Neural progenitor cell (in vitro differentiated cells): ENCODE measurements at regions not wholly inside any gene's neighbourhood (a gene's known extent, or its start where the extent isn't known, plus 50 kb on each side); places are given as distances from the start of the nearest gene placed in this dataset.
A peak's percentile ranks its signal among the peaks of the same experiment; 100 is the strongest.

ENCODE experiments used
- DNase-seq: peaks from one replicate; pipeline ENCODE4 v3.0.0-alpha.2; 2016; ENCODE audit warnings: low spot score
- H2AFZ ChIP-seq: fragments of 200-600 bp; sonication (generic); replicated peaks from 2 replicates; pipeline ENCODE4 v1.6.1; 2016; ENCODE audit warnings: antibody characterized with exemption
- H3F3A ChIP-seq: fragments of 200-600 bp; sonication (generic); 2 replicates; pipeline ENCODE4 v1.6.1; 2016; ENCODE audit warnings: antibody characterized with exemption, low read depth
- H3K27ac ChIP-seq: fragments of 200-600 bp; sonication (generic); 2 replicates; pipeline ENCODE4 v1.5.1; 2016; ENCODE audit warnings: mild to moderate bottlenecking
- H3K27me3 ChIP-seq: fragments of 200-600 bp; sonication (generic); 2 replicates; pipeline ENCODE4 v1.6.1; 2016; ENCODE audit warnings: mild to moderate bottlenecking, moderate library complexity
- H3K36me3 ChIP-seq: fragments of 200-600 bp; sonication (generic); 2 replicates; pipeline ENCODE4 v1.5.1; 2016
- H3K4me1 ChIP-seq: fragments of 200-600 bp; sonication (generic); 2 replicates; pipeline ENCODE4 v1.6.1; 2016; ENCODE audit warnings: mixed run types
- H3K4me2 ChIP-seq: fragments of 200-600 bp; sonication (generic); 2 replicates; pipeline ENCODE4 v1.6.1; 2016
- H3K4me3 ChIP-seq: fragments of 200-600 bp; sonication (generic); 2 replicates; pipeline ENCODE4 v1.5.1; 2016
- H3K79me2 ChIP-seq: fragments of 200-600 bp; sonication (generic); 2 replicates; pipeline ENCODE4 v1.6.1; 2016; ENCODE audit warnings: low read depth
- H3K9ac ChIP-seq: fragments of 200-600 bp; sonication (generic); 2 replicates; pipeline ENCODE4 v1.6.1; 2016
- H3K9me3 ChIP-seq: fragments of 200-600 bp; sonication (generic); 2 replicates; pipeline ENCODE4 v1.5.1; 2016; ENCODE audit warnings: low read depth
- H4K20me1 ChIP-seq: fragments of 200-600 bp; sonication (generic); 2 replicates; pipeline ENCODE4 v1.6.1; 2016; ENCODE audit warnings: low read depth
- H3K27ac Mint-ChIP-seq: 3 replicates; pipeline ENCODE4 v1.8.0; 2021; ENCODE audit warnings: mixed read lengths
- H3K27me3 Mint-ChIP-seq: 2 replicates; pipeline ENCODE4 v1.8.0; 2022; ENCODE audit warnings: low read depth, mild to moderate bottlenecking, inconsistent platforms, moderate library complexity, mixed read lengths; ENCODE audit not compliant: insufficient read depth
- H3K36me3 Mint-ChIP-seq: 3 replicates; pipeline ENCODE4 v1.8.0; 2021; ENCODE audit warnings: mixed read lengths
- H3K4me1 Mint-ChIP-seq: 3 replicates; pipeline ENCODE4 v1.8.0; 2021; ENCODE audit warnings: mixed read lengths
- H3K4me3 Mint-ChIP-seq: 3 replicates; pipeline ENCODE4 v1.8.0; 2021; ENCODE audit warnings: mild to moderate bottlenecking, moderate library complexity, mixed read lengths
- H3K9me3 Mint-ChIP-seq: 3 replicates; pipeline ENCODE4 v1.8.0; 2020; ENCODE audit warnings: mixed read lengths
- CTCF ChIP-seq: fragments of 200-600 bp; sonication (generic); IDR thresholded peaks from 2 replicates; pipeline ENCODE4 v1.5.1; 2017; ENCODE audit warnings: antibody characterized with exemption, mild to moderate bottlenecking
- EZH2 ChIP-seq: fragments of 200-600 bp; sonication (generic); IDR thresholded peaks from 2 replicates; pipeline ENCODE4 v1.6.1; 2017; ENCODE audit warnings: antibody characterized with exemption, mild to moderate bottlenecking, moderate library complexity
- EZH2phosphoT487 ChIP-seq: fragments of 200-600 bp; sonication (generic); IDR thresholded peaks from 2 replicates; pipeline ENCODE4 v1.6.1; 2017; ENCODE audit warnings: antibody characterized with exemption

- H3K27me3 Mint-ChIP-seq = no peaks in the 10 kb centered on the region
- H2AFZ ChIP-seq = no peak overlapping the region
- TF ChIP-seq EZH2 (no peak), EZH2phosphoT487 (no peak), CTCF (no peak)
- H3K36me3 Mint-ChIP-seq = no peaks in the 10 kb centered on the region
- H3K9ac ChIP-seq = no peak overlapping the region
- no peak overlapping the region for H3K27ac Mint-ChIP-seq
- H3K36me3 ChIP-seq = no peaks in the 10 kb centered on the region
- DNase-seq = no peak
- H3K9me3 ChIP-seq = no peaks in the 10 kb centered on the region
- H3K79me2 ChIP-seq = no peaks in the 10 kb centered on the region
- H3F3A ChIP-seq = no peaks in the 10 kb centered on the region
- no peaks in the 10 kb centered on the region for H3K27me3 ChIP-seq
- H3K27ac ChIP-seq = no peak overlapping the region
- no peaks in the 10 kb centered on the region for H4K20me1 ChIP-seq
- no peak overlapping the region for H3K4me3 Mint-ChIP-seq
- H3K4me1 Mint-ChIP-seq = peaks cover 11% of the 10 kb centered on the region
- H3K4me1 ChIP-seq = peaks cover 5% of the 10 kb centered on the region
- no peak overlapping the region for H3K4me3 ChIP-seq
- H3K4me2 ChIP-seq = no peak overlapping the region
- H3K9me3 Mint-ChIP-seq = no peaks in the 10 kb centered on the region
Observed at GRCh38 chr13:21996049-21996448, 325.2 kb downstream of the FGF9 start.

- H3K4me1 ChIP-seq = peaks cover 5% of the 10 kb centered on the region
- no peak overlapping the region for H3K27ac ChIP-seq
- no peaks in the 10 kb centered on the region for H3K9me3 Mint-ChIP-seq
- no peak overlapping the region for H3K4me3 ChIP-seq
- H4K20me1 ChIP-seq = no peaks in the 10 kb centered on the region
- H3K36me3 ChIP-seq = no peaks in the 10 kb centered on the region
- no peak for TF ChIP-seq EZH2
- no peak for TF ChIP-seq CTCF
- TF ChIP-seq EZH2phosphoT487 = no peak
- no peak overlapping the region for H2AFZ ChIP-seq
- H3K27me3 Mint-ChIP-seq = peaks cover 2% of the 10 kb centered on the region
- H3K27ac Mint-ChIP-seq = no peak overlapping the region
- no peak overlapping the region for H3K4me2 ChIP-seq
- H3K9ac ChIP-seq = no peak overlapping the region
- peaks cover 11% of the 10 kb centered on the region for H3K4me1 Mint-ChIP-seq
- no peak for DNase-seq
- no peak overlapping the region for H3K4me3 Mint-ChIP-seq
- H3F3A ChIP-seq = no peaks in the 10 kb centered on the region
- no peaks in the 10 kb centered on the region for H3K36me3 Mint-ChIP-seq
- no peaks in the 10 kb centered on the region for H3K27me3 ChIP-seq
- no peaks in the 10 kb centered on the region for H3K9me3 ChIP-seq
- no peaks in the 10 kb centered on the region for H3K79me2 ChIP-seq
Observed at GRCh38 chr13:21997726-21998125, 326.9 kb downstream of the FGF9 start.

GRCh38 chr13:21998279-21998990, 327.6 kb downstream of the FGF9 start:
- Histone ChIP-seq H3K36me3 (no peaks in the 10 kb centered on the region), H3K79me2 (no peaks in the 10 kb centered on the region), H3K9ac (no peak overlapping the region), H3K4me2 (no peak overlapping the region), H3K27me3 (no peaks in the 10 kb centered on the region), H2AFZ (peak overlapping the region; percentile 57), H3K27ac (no peak overlapping the region), H3K4me3 (no peak overlapping the region), H3K9me3 (no peaks in the 10 kb centered on the region), H3F3A (no peaks in the 10 kb centered on the region), H4K20me1 (no peaks in the 10 kb centered on the region), H3K4me1 (peaks cover 5% of the 10 kb centered on the region)
- no peak overlapping the region for H3K27ac Mint-ChIP-seq
- H3K27me3 Mint-ChIP-seq = peaks cover 2% of the 10 kb centered on the region
- H3K9me3 Mint-ChIP-seq = no peaks in the 10 kb centered on the region
- peak; percentile 18 for DNase-seq
- no peaks in the 10 kb centered on the region for H3K36me3 Mint-ChIP-seq
- no peak overlapping the region for H3K4me3 Mint-ChIP-seq
- H3K4me1 Mint-ChIP-seq = peaks cover 11% of the 10 kb centered on the region
- no peak for TF ChIP-seq EZH2phosphoT487
- no peak for TF ChIP-seq EZH2
- TF ChIP-seq CTCF = no peak
